ENCODE measurements at regions not wholly inside any gene's neighbourhood (a gene's known extent, or its start where the extent isn't known, plus 50 kb on each side); places are given as distances from the start of the nearest gene placed in this dataset.

DNA sequence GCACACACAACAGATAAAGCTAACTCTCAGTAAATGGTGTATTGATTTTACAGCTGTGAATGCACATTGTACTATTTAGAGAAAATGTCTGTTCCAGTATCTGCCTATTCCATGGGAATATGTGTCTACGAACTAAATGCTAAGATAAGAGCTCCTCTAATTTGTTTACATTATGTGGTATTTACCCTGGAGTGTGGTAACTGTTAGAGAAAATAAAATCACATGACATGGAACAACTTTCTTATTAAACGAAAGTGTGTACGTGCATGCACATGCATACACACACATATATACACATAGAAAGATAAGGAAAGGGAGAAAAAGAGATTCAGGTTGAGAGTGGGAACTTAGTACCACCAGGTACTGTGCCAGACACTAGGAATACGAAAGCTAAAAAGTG, 1151.7 kb upstream of the TENM4 start:
- TF ChIP-seq CTCF (conservative IDR thresholded peaks at IDR 0.05), result no peak
- no peaks in the 10 kb centered on the region for H3K27me3 Mint-ChIP-seq (ENCODE audit: low read depth)
- no peaks in the 10 kb centered on the region for H3K36me3 Mint-ChIP-seq (ENCODE audit: low read depth)
- H3K4me1 Mint-ChIP-seq, result peaks cover 28% of the 10 kb centered on the region
- H3K9me3 Mint-ChIP-seq, result peaks cover 7% of the 10 kb centered on the region
- no peak overlapping the region for H3K4me3 Mint-ChIP-seq
- no peak for DNase-seq (ENCODE audit: low read depth, low spot score)
- peak overlapping the region; percentile 72 for H3K27ac Mint-ChIP-seq (ENCODE audit: unreplicated experiment)

DNA sequence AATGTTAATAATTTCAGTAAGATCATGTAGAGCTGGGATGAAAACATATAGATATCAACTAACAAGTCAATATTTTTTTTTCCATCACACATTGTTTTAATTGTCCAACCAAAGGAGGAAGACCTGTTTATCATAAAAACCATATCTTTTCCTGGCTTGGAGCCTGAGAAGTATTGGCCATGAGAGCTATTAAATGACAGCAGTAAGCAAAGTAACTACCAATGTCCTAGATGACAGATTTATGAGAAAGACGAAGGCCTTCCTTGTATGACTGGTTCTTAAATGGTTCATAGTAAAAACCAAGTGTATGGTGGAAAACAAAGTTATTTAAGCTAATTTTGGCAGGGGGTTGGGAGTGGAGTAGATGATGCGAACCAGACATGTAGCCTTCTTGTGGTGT, 1147.1 kb upstream of the TENM4 start:
- peaks cover 4% of the 10 kb centered on the region for H3K9me3 Mint-ChIP-seq
- no peaks in the 10 kb centered on the region for H3K27me3 Mint-ChIP-seq (ENCODE audit: low read depth)
- no peak for DNase-seq (ENCODE audit: low read depth, low spot score)
- no peak overlapping the region for H3K27ac Mint-ChIP-seq (ENCODE audit: unreplicated experiment)
- peaks cover 7% of the 10 kb centered on the region for H3K4me1 Mint-ChIP-seq
- no peaks in the 10 kb centered on the region for H3K36me3 Mint-ChIP-seq (ENCODE audit: low read depth)
- no peak for TF ChIP-seq CTCF (conservative IDR thresholded peaks at IDR 0.05)
- H3K4me3 Mint-ChIP-seq, result no peak overlapping the region

DNA sequence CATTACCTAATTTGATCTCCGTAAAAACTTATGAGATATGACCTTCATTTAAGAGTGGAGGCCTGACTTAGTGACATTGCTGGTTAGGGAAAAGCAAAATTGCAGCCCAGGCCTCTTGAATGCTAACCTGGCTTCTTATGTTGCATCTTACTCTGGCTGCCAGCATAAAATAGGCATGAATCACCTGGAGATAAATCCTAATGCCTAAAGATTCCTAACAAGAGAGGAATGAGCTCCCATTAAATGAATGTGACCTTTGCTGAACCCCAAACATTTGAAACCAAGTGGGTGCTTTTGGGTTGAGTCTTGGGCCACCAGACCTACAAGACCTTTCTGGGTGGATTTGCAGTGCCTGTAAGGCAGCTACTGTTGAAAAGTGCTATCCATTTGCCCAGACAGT, 1145.6 kb upstream of the TENM4 start:
- no peak overlapping the region for H3K4me3 Mint-ChIP-seq
- no peaks in the 10 kb centered on the region for H3K4me1 Mint-ChIP-seq
- no peak overlapping the region for H3K27ac Mint-ChIP-seq (ENCODE audit: unreplicated experiment)

GRCh38 chr11:80584661-80585060, 1143.8 kb upstream of the TENM4 start:
- H3K36me3 Mint-ChIP-seq (ENCODE audit: low read depth), result no peaks in the 10 kb centered on the region
- H3K9me3 Mint-ChIP-seq, result no peaks in the 10 kb centered on the region
- H3K4me3 Mint-ChIP-seq, result no peak overlapping the region
- H3K27me3 Mint-ChIP-seq (ENCODE audit: low read depth), result no peaks in the 10 kb centered on the region
- TF ChIP-seq CTCF (conservative IDR thresholded peaks at IDR 0.05), result no peak
- no peak for DNase-seq (ENCODE audit: low read depth, low spot score)
- no peak overlapping the region for H3K27ac Mint-ChIP-seq (ENCODE audit: unreplicated experiment)
- H3K4me1 Mint-ChIP-seq, result no peaks in the 10 kb centered on the region

More for the DNA sequence above, 1145.6 kb upstream of the TENM4 start:
- H3K27me3 Mint-ChIP-seq (ENCODE audit: low read depth), result no peaks in the 10 kb centered on the region
- TF ChIP-seq CTCF (conservative IDR thresholded peaks at IDR 0.05), result no peak
- DNase-seq (ENCODE audit: low read depth, low spot score), result no peak
- H3K36me3 Mint-ChIP-seq (ENCODE audit: low read depth), result no peaks in the 10 kb centered on the region
- peaks cover 4% of the 10 kb centered on the region for H3K9me3 Mint-ChIP-seq

GRCh38 chr11:80569832-80570231, 1129.0 kb upstream of the TENM4 start:
- Mint-ChIP-seq H3K4me1 (no peaks in the 10 kb centered on the region), H3K27me3 (ENCODE audit: low read depth) (no peaks in the 10 kb centered on the region), H3K36me3 (ENCODE audit: low read depth) (peaks cover 10% of the 10 kb centered on the region), H3K27ac (ENCODE audit: unreplicated experiment) (no peak overlapping the region), H3K9me3 (peaks cover 14% of the 10 kb centered on the region), H3K4me3 (no peak overlapping the region)
- no peak for TF ChIP-seq CTCF (conservative IDR thresholded peaks at IDR 0.05)
- no peak for DNase-seq (ENCODE audit: low read depth, low spot score)

DNA sequence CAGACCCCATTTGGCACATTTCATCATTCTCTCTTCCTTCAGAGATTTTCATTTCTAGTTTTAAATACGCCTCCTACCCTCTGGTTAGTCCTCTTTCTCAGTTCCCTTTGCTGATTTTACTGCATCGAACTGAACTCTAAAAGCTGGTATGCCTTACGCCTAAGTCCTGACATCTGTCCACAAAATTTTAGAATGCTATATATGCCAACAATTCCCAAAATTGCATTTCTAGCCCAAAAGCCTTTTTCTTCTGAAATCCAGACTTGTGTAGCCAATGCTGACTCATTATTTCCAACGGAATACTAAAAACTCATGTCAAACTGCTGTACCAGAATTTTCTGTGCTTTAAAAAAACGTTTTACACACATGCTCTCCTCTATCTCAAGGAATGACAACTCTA, 1124.4 kb upstream of the TENM4 start:
- no peak for DNase-seq (ENCODE audit: low read depth, low spot score)
- no peaks in the 10 kb centered on the region for H3K27me3 Mint-ChIP-seq (ENCODE audit: low read depth)
- peaks cover 5% of the 10 kb centered on the region for H3K4me1 Mint-ChIP-seq
- TF ChIP-seq CTCF (conservative IDR thresholded peaks at IDR 0.05), result no peak
- H3K9me3 Mint-ChIP-seq, result no peaks in the 10 kb centered on the region
- no peak overlapping the region for H3K27ac Mint-ChIP-seq (ENCODE audit: unreplicated experiment)
- no peaks in the 10 kb centered on the region for H3K36me3 Mint-ChIP-seq (ENCODE audit: low read depth)
- H3K4me3 Mint-ChIP-seq, result no peak overlapping the region

All from neural crest cell (in vitro differentiated cells).